Common myeloid progenitor, CD34-positive (primary cell): ENCODE measurements at regions not wholly inside any gene's neighbourhood (a gene's known extent, or its start where the extent isn't known, plus 50 kb on each side); places are given as distances from the start of the nearest gene placed in this dataset.
"Not testable (repeated sequence)": the region's sequence is repeated elsewhere in the genome, so short reads cannot be mapped to it uniquely, and the experiment has no call there.

Experiments used
- CTCF ChIA-PET: fragments of 350-600 bp; sonication (Branson Sonifier 250); formaldehyde crosslinking; loops from one replicate; lab custom pipeline; 2021; ENCODE audit warnings: antibody characterized with exemption; lab: Charles Lee
- POLR2A ChIA-PET: fragments of 350-600 bp; sonication (Branson Sonifier 250); formaldehyde crosslinking; loops from one replicate; lab custom pipeline; 2021; ENCODE audit warnings: antibody characterized with exemption; lab: Charles Lee
- DNase-seq, 3 donors: peaks; one replicate each; pipeline versions ENCODE4 v3.0.0 to v3.0.0-alpha.2; 2013
- H3K27ac ChIP-seq, 2 experiments: 1 replicate in 1 of 2; 2 replicates in 1 of 2; pipeline ENCODE4 v1.7.0; 2013; ENCODE audit warnings: inconsistent platforms in 2 of 2, low read length in 2 of 2, mild to moderate bottlenecking in 2 of 2, low read depth in 1 of 2, moderate library complexity in 1 of 2; ENCODE audit not compliant: severe bottlenecking in 2 of 2, insufficient read depth in 1 of 2, poor library complexity in 1 of 2
- H3K27me3 ChIP-seq, 5 experiments: replicated peaks in 2 of 5; 1 replicate in 3 of 5; 2 replicates in 2 of 5; pipeline versions ENCODE4 v1.6.1 to v1.7.0; 2013; ENCODE audit warnings: low read length in 4 of 5, mild to moderate bottlenecking in 2 of 5, moderate library complexity in 2 of 5, inconsistent platforms in 1 of 5; ENCODE audit not compliant: insufficient read depth in 5 of 5, control insufficient read depth in 4 of 5
- H3K36me3 ChIP-seq, 4 experiments: 1 replicate in 2 of 4; 2 replicates in 2 of 4; pipeline versions ENCODE4 v1.6.1 to v1.7.0; 2013; ENCODE audit warnings: low read length in 3 of 4, control low read depth in 1 of 4, mild to moderate bottlenecking in 1 of 4; ENCODE audit not compliant: control insufficient read depth in 4 of 4, insufficient read depth in 4 of 4
- H3K4me1 ChIP-seq, 4 experiments: 1 replicate in 3 of 4; 2 replicates in 1 of 4; pipeline versions ENCODE4 v1.6.1 to v1.7.1; 2013; ENCODE audit warnings: low read length in 3 of 4, mild to moderate bottlenecking in 3 of 4, control low read depth in 1 of 4, inconsistent platforms in 1 of 4, moderate library complexity in 1 of 4; ENCODE audit not compliant: control insufficient read depth in 4 of 4, insufficient read depth in 4 of 4; ENCODE audit errors: control extremely low read depth in 1 of 4
- H3K4me3 ChIP-seq, 7 experiments: 1 replicate in 4 of 7; 2 replicates in 3 of 7; pipeline versions ENCODE4 v1.5.1 to v1.7.0; 2013; ENCODE audit warnings: mild to moderate bottlenecking in 7 of 7, low read length in 6 of 7, moderate library complexity in 6 of 7, inconsistent platforms in 2 of 7, low read depth in 2 of 7, control low read depth in 1 of 7; ENCODE audit not compliant: insufficient read depth in 4 of 7, control insufficient read depth in 1 of 7; ENCODE audit errors: extremely low read depth in 1 of 7
- H3K9me3 ChIP-seq, 5 experiments: 1 replicate in 4 of 5; 2 replicates in 1 of 5; pipeline versions ENCODE4 v1.6.1 to v1.7.1; 2013; ENCODE audit warnings: low read length in 4 of 5, mild to moderate bottlenecking in 2 of 5, inconsistent platforms in 1 of 5, low read depth in 1 of 5, moderate library complexity in 1 of 5; ENCODE audit not compliant: control insufficient read depth in 4 of 5, insufficient read depth in 2 of 5; ENCODE audit errors: control extremely low read depth in 1 of 5
- WGBS: methylation state at CpG from one replicate; pipeline ENCODE4 v1.1.5; 2013; ENCODE audit not compliant: insufficient coverage; 5-methylcytosine and 5-hydroxymethylcytosine counted together

DNA sequence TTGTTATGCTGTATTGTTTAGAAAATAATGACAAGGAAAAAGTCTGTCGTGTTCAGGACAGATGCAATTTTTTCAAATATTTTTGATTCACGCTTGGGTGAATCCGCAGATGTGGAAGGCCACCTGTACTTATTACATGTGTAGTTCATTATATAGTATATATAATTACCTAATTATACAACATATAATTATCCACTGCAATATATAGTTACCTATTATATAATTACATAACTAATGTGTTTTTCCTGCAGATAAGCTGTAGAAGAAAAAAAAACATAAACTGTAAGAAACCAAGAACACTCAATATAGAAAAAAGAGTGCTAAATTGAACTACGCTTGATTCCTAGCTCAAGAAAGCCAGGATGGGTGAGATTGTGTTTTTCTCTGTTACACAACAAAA lies 93.6 kb upstream of the RANBP3L start:
- Histone ChIP-seq H3K36me3 (no peaks in the 10 kb centered on the region), H3K27ac (no peak overlapping the region), H3K4me1 (peaks cover 4 to 12% (median 8%) of the 10 kb centered on the region in 4 experiments), H3K4me3 (no peak overlapping the region), H3K27me3 (no peaks in the 10 kb centered on the region), H3K9me3 (no peaks in the 10 kb centered on the region)
- CTCF ChIA-PET: interaction anchor here (0.9 to 3.5 kb wide), 2 partner anchors 9 to 129 kb away, joined by 4 to 17 read pairs; no protein-coding TSS in a partner anchor
- no peak for DNase-seq
- POLR2A ChIA-PET: no interaction called here
- no CpG with 5 or more reads among the region's 4 CpGs for WGBS

DNA sequence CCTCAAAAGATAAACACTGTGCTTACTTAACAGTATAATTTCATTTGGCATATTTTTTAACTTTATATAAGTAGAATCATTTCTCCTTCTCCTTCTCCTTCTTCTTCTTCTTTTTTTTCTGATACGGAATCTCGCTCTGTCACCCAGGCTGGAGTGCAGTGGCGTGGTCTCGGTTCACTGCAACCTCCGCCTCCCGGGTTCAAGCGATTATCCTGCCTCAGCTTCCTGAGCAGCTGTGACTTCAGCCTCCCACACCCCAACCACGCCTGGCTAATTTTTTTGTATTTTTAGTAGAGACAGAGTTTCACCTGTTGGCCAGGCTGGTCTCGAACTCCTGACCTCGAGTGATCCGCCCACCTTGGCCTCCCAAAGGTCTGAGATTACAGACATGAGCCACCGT lies 94.2 kb upstream of the RANBP3L start:
- H3K9me3 ChIP-seq, H3K4me3 ChIP-seq, H3K27ac ChIP-seq, H3K27me3 ChIP-seq, H3K36me3 ChIP-seq, POLR2A ChIA-PET, DNase-seq: not testable (repeated sequence)
- 83% methylated on average over 3 of the region's 12 CpGs for WGBS
- CTCF ChIA-PET: interaction anchor here (1.3 to 3.5 kb wide), 2 partner anchors 130 to 218 kb away, joined by 6 to 17 read pairs; no protein-coding TSS in a partner anchor
- H3K4me1 ChIP-seq: peaks cover 2 to 12% (median 4%) of the 10 kb centered on the region in 4 experiments

DNA sequence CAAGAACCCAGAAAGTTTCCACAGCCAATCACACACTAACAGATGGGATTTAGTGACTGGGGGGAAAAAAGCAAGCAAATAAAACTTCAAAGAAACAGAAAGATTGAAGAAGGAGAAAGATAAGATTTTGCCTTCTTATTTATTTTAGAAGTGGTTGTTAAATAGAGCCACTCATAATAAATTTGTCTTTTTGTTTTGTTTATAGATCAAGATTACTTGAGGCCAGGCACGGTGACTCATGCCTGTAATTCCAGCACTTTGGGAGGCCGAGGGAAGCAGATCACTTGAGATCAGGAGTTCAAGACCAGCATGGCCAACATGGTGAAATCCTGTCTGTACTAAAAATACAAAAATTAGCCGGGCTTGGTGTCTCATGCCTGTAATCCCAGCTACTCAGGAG lies 94.9 kb upstream of the RANBP3L start:
- H3K27me3 ChIP-seq: no peaks in the 10 kb centered on the region
- no peaks in the 10 kb centered on the region for H3K36me3 ChIP-seq
- H3K4me3 ChIP-seq: no peak overlapping the region
- no peaks in the 10 kb centered on the region for H3K9me3 ChIP-seq
- CTCF ChIA-PET: interaction anchor here (0.9 to 1.8 kb wide), 3 partner anchors 18 to 304 kb away, joined by 3 to 6 read pairs (median 4); no protein-coding TSS in a partner anchor
- H3K4me1 ChIP-seq: peaks cover 0 to 15% (median 4%) of the 10 kb centered on the region in 4 experiments
- 88% methylated on average over 2 of the region's 3 CpGs for WGBS
- POLR2A ChIA-PET: interaction anchor here (0.6 kb wide), 1 partner anchor 307 kb away, joined by 3 read pairs; no protein-coding TSS in a partner anchor
- H3K27ac ChIP-seq: no peak overlapping the region
- no peak for DNase-seq

DNA sequence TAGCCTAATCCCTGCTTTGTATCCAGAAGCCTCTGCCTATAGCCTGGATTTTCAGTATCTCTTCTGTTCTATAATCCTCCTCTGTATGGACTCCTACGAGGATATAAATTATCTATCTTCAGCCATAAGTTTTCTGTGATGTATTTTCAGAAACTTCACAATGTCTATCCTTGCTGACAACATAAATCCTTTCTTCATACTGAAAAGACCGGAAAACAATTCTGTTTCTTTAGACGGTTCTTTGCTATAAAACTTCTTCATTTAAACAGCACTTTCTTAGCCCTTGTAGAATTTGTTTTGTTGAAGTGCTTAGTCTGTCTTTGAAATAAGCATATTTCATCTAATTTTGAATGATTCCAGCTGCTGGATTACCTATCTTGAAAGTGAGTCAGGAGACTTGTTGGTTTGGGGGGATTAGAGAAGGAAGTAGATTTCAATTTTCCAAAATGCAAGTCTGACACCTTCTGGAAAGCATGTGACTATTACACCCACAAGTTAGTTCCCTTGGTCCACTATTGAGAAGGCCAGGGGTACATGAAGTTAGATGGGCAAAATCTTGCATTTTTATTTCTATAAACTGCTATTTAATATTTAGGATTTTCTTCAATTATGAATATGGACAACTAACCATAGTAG lies 96.3 kb upstream of the RANBP3L start:
- no peak overlapping the region for H3K4me3 ChIP-seq
- no peaks in the 10 kb centered on the region for H3K27me3 ChIP-seq
- H3K36me3 ChIP-seq: no peaks in the 10 kb centered on the region
- ChIA-PET CTCF (interaction anchor here (1.0 to 5.3 kb wide), 7 partner anchors 12 to 302 kb away, joined by 3 to 28 read pairs (median 6); no protein-coding TSS in a partner anchor), POLR2A (no interaction called here)
- H3K4me1 ChIP-seq: peaks cover 0 to 26% (median 6%) of the 10 kb centered on the region in 4 experiments
- H3K9me3 ChIP-seq: no peaks in the 10 kb centered on the region
- no peak overlapping the region for H3K27ac ChIP-seq
- WGBS: 80% methylated on average over 1 of the region's 3 CpGs
- peak; percentile 54 to 63 (median 62) for DNase-seq

DNA sequence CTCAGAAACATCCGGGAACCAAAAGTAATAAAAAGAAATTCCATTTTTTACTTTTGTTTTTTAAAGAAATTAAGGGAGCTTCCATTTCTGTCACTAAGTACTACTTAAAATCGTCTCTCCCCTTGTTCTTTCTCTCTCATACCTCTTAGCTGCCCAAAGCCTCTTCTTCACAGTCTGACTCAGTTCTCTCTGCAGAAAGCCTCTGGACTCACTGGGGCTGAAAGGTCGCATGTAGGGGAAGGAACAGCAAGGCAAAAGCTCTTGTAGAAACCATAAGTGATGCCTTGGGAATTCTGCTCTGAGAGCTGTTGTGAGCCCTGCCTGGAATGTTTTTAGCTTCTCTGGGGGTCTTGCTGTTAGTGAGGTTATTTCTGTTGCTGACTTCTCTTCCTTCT lies 100.8 kb upstream of the RANBP3L start:
- ChIA-PET CTCF (interaction anchor here (0.8 to 6.1 kb wide), 5 partner anchors 12 to 288 kb away, joined by 3 to 38 read pairs (median 18); partner anchors contain the start of gene NADK2), POLR2A (no interaction called here)
- Histone ChIP-seq H3K27me3 (no peaks in the 10 kb centered on the region), H3K4me1 (peaks cover 0 to 51% (median 8%) of the 10 kb centered on the region in 4 experiments), H3K36me3 (no peaks in the 10 kb centered on the region), H3K9me3 (no peaks in the 10 kb centered on the region), H3K27ac (no peak overlapping the region), H3K4me3 (no peak overlapping the region)
- no peak for DNase-seq
- WGBS: 88% methylated on average over 1 of the region's 3 CpGs

DNA sequence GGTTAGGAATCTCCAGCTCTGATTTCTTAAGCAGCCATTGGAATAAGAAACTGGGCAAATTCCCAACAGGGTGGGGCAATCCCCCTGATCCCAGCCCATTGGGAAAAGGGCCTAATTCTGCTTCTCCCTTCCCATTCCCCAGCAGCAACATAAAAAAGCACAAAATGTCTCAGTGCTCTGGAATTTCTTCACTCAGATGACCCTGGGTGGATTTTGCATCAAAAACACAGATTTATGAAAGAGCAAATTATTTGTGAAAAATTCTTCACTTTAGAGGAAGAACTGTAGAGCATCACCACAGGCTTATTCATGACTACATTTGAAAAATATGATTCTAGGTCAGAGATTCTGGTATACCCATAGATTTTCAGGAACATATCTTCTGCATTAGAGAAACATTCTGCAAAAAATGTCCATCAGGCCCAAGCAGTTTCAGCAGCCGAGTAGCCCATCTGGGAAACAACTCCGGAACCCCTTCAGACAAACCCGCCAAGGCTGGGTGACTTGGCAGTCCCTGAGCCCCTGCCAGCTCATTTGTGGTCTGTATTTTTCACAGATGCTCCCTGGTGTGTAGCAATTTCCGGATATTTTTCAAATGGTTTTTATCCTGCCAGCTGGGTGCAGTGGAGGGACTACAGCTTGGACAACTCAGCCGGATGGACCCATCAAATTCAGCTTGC lies 102.1 kb upstream of the RANBP3L start:
- H3K4me1 ChIP-seq: peaks cover 0 to 51% (median 8%) of the 10 kb centered on the region in 4 experiments
- H3K36me3 ChIP-seq: no peaks in the 10 kb centered on the region
- no peak overlapping the region for H3K27ac ChIP-seq
- H3K9me3 ChIP-seq: no peaks in the 10 kb centered on the region
- H3K4me3 ChIP-seq: peak overlapping the region in 1 of 7 experiments; percentile 15
- DNase-seq: peak; percentile 87 to 97 (median 96)
- 27% methylated on average over 5 of the region's 5 CpGs for WGBS
- H3K27me3 ChIP-seq: no peaks in the 10 kb centered on the region
- POLR2A ChIA-PET: no interaction called here
- CTCF ChIA-PET: interaction anchor here (0.8 to 6.1 kb wide), 8 partner anchors 11 to 296 kb away, joined by 3 to 38 read pairs (median 4); partner anchors contain the start of gene NADK2

DNA sequence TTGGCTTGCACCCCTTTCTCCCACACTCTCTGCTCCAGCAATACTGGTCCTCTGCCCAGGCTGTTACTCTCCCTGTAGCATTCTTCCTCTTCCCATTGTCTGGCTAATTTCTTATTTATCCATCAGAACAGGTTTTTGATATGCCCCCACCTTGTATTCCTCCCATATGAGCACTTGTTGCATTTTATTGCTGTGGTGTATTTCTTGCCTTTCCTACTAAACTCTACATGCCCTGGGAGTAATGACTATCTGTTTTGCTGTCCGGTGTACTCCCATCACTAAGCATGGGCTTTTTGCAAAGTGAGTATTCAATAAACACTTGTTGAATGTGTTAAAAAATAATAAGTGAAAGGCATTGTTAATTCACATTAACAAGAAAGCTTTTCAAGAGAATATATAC lies 104.3 kb upstream of the RANBP3L start:
- CTCF ChIA-PET: no interaction called here
- DNase-seq: no peak
- H3K36me3 ChIP-seq: no peaks in the 10 kb centered on the region
- POLR2A ChIA-PET: no interaction called here
- no peak overlapping the region for H3K27ac ChIP-seq
- no CpG with 5 or more reads among the region's 1 CpG for WGBS
- no peak overlapping the region for H3K4me3 ChIP-seq
- H3K27me3 ChIP-seq: no peaks in the 10 kb centered on the region
- H3K4me1 ChIP-seq: peaks cover 0 to 42% (median 6%) of the 10 kb centered on the region in 4 experiments
- no peaks in the 10 kb centered on the region for H3K9me3 ChIP-seq
